ENCODE measurements at regions not wholly inside any gene's neighbourhood (a gene's known extent, or its start where the extent isn't known, plus 50 kb on each side); places are given as distances from the start of the nearest gene placed in this dataset.
"Not testable (repeated sequence)": the region's sequence is repeated elsewhere in the genome, so short reads cannot be mapped to it uniquely, and the experiment has no call there.

DNA sequence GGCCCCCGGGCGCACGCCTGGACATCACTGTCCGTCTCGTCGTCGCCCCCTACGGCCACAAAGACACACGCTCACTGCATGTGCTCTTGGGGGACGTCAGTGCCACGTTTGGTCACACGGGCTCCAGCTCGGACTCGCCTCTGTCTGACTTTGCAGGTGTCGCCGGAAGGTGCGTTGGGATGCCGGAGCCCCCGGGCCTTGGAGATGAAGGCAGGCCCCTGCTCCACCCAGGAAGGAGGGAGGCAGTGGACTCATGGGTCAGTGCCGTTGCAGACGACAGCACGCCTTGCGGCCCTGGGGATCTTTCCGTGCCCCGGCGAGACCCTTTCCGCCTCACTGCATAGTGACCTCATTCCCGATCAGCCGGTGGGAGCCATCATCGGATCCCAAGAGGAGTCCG is 1414.8 kb upstream of the PCDH10 start:
- ATAC-seq; DNase-seq (ENCODE audit: low spot score); intact Hi-C loops (cut with DNase I): not testable (repeated sequence)

- intact Hi-C loops (cut with DNase I); DNase-seq (ENCODE audit: low spot score); ATAC-seq: not testable (repeated sequence)
These were observed 1414.2 kb upstream of the PCDH10 start for GRCh38 chr4:131734851-131735385.

DNA sequence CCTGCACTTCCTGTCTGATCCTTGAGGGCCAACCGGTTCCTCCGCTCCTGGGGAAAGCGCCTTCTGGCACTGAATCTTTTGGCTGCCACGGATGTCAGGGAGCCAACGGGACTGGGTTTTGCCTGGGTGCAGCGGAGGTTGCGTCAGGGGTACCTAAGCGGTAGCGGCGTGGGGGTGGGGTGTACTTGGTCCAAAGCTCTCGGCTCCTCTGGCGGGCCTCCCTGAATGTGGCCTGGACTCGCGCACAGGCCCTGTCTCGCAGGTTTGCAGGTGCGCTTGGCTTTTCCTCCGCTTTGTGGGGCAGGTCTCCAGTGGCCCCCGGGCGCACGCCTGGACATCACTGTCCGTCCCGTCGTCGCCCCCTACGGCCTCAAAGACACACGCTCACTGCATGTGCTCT is 1410.1 kb upstream of the PCDH10 start:
- DNase-seq (ENCODE audit: low spot score); ATAC-seq; intact Hi-C loops (cut with DNase I): not testable (repeated sequence)

- DNase-seq (ENCODE audit: low spot score); intact Hi-C loops (cut with DNase I); ATAC-seq: not testable (repeated sequence)
These were observed 1407.3 kb upstream of the PCDH10 start for GRCh38 chr4:131741836-131742235.

- intact Hi-C loops (cut with DNase I); ATAC-seq; DNase-seq (ENCODE audit: low spot score): not testable (repeated sequence)
These were observed 1406.4 kb upstream of the PCDH10 start for GRCh38 chr4:131742536-131743205.

GRCh38 chr4:131743348-131743747 is 1405.7 kb upstream of the PCDH10 start:
- ATAC-seq; intact Hi-C loops (cut with DNase I); DNase-seq (ENCODE audit: low spot score): not testable (repeated sequence)

GRCh38 chr4:131747203-131747602 is 1401.9 kb upstream of the PCDH10 start:
- ATAC-seq; intact Hi-C loops (cut with DNase I); DNase-seq (ENCODE audit: low spot score): not testable (repeated sequence)

GRCh38 chr4:131749224-131749623 is 1399.9 kb upstream of the PCDH10 start:
- ATAC-seq; intact Hi-C loops (cut with DNase I); DNase-seq (ENCODE audit: low spot score): not testable (repeated sequence)

GRCh38 chr4:131750006-131750405 is 1399.1 kb upstream of the PCDH10 start:
- ATAC-seq; DNase-seq (ENCODE audit: low spot score); intact Hi-C loops (cut with DNase I): not testable (repeated sequence)

DNA sequence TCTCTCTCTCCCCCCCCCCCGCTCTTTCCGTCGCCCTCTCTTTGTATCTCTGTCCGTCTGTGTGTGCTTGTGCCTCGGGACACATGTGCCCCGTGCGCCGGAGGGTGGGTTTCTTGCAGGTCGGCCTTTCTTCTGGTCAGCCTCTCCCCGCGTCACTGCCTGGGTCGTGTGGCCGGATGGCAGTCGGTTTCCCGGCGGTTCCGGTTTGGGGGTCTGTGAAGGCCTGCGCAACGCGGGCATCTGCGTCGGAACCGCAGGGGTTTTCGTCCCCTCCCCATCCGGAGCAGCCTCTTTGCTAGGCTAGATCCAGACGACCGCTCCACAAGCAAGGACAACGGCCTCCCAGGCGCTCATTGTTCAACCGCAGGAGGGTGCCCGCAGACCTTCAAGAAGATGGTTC is 1398.6 kb upstream of the PCDH10 start:
- ATAC-seq; intact Hi-C loops (cut with DNase I): not testable (repeated sequence)

GRCh38 chr4:131762234-131762633 is 1386.9 kb upstream of the PCDH10 start:
- ATAC-seq; intact Hi-C loops (cut with DNase I); DNase-seq (ENCODE audit: low spot score): not testable (repeated sequence)

More for the DNA sequence above, 1398.6 kb upstream of the PCDH10 start:
- DNase-seq (ENCODE audit: low spot score): peak; percentile 71

- ATAC-seq (no peak), DNase-seq (ENCODE audit: low spot score) (no peak)
These were observed 1384.4 kb upstream of the PCDH10 start for GRCh38 chr4:131764730-131765129.

DNA sequence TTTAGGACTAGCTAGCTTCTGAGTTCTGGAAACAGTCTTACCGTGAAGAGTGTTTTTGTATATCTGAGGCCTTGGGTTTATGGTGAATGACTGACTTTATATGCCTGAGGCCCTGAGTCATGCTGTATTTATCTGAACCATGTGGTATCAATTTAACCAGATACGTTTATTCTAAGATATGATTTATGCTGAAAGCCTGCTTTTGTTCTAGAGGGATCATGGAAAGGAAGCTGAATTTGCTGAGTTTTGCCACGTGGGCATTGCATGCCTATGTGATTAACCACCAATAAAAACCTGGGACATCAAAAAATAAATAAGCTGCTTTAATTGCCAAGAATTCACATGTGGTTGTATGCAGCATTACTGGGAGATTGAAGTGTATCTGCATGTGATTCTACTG is 1374.7 kb upstream of the PCDH10 start:
- intact Hi-C loops (cut with DNase I); DNase-seq (ENCODE audit: low spot score); ATAC-seq: not testable (repeated sequence)

More at GRCh38 chr4:131764730-131765129, 1384.4 kb upstream of the PCDH10 start:
- intact Hi-C loops (cut with DNase I): no loop called here

- ATAC-seq; intact Hi-C loops (cut with DNase I); DNase-seq (ENCODE audit: low spot score): not testable (repeated sequence)
These were observed 1338.5 kb upstream of the PCDH10 start for GRCh38 chr4:131810565-131810964.

All from sciatic nerve (tissue), 2 donors.